Ishikawa (cell line): ENCODE measurements at regions not wholly inside any gene's neighbourhood (a gene's known extent, or its start where the extent isn't known, plus 50 kb on each side); places are given as distances from the start of the nearest gene placed in this dataset.

Experiments used
- CEBPB ChIP-seq: IDR thresholded peaks from 2 replicates; pipeline ENCODE4 v1.6.1; 2012
- CREB1 ChIP-seq: IDR thresholded peaks from 2 replicates; pipeline ENCODE4 v1.6.1; 2012; ENCODE audit warnings: low read depth
- EGR1 ChIP-seq: IDR thresholded peaks from 2 replicates; pipeline ENCODE4 v1.6.1; 2012
- EP300 ChIP-seq: IDR thresholded peaks from 2 replicates; pipeline ENCODE4 v1.6.1; 2012; ENCODE audit warnings: borderline replicate concordance
- FOXM1 ChIP-seq: IDR thresholded peaks from 2 replicates; pipeline ENCODE4 v1.6.1; 2012; ENCODE audit warnings: low read depth, borderline replicate concordance
- MAX ChIP-seq: IDR thresholded peaks from 2 replicates; pipeline ENCODE4 v1.6.1; 2012
- NFIC ChIP-seq: IDR thresholded peaks from 2 replicates; pipeline ENCODE4 v1.6.1; 2012
- RAD21 ChIP-seq: IDR thresholded peaks from 2 replicates; pipeline ENCODE4 v1.6.1; 2012; ENCODE audit warnings: low read depth
- REST ChIP-seq: IDR thresholded peaks from 2 replicates; pipeline ENCODE4 v1.6.1; 2012; ENCODE audit warnings: low read depth, mild to moderate bottlenecking
- TAF1 ChIP-seq: IDR thresholded peaks from 2 replicates; pipeline ENCODE4 v1.6.1; 2012; ENCODE audit warnings: low read depth, mild to moderate bottlenecking
- TCF12 ChIP-seq: IDR thresholded peaks from 2 replicates; pipeline ENCODE4 v1.6.1; 2012; ENCODE audit warnings: low read depth
- TEAD4 ChIP-seq: IDR thresholded peaks from 2 replicates; pipeline ENCODE4 v1.6.1; 2012
- USF1 ChIP-seq: IDR thresholded peaks from 2 replicates; pipeline ENCODE4 v1.6.1; 2012
- YY1 ChIP-seq: IDR thresholded peaks from 2 replicates; pipeline ENCODE4 v1.6.1; 2012; ENCODE audit warnings: low read depth
- ZBTB7A ChIP-seq: IDR thresholded peaks from 2 replicates; pipeline ENCODE4 v1.6.1; 2012; ENCODE audit warnings: low read depth

- TF ChIP-seq CEBPB (no peak), RAD21 (no peak), TAF1 (no peak), EP300 (no peak), NFIC (no peak), ZBTB7A (no peak), USF1 (no peak), TCF12 (no peak), FOXM1 (no peak), EGR1 (no peak), TEAD4 (no peak), CREB1 (no peak), REST (no peak), YY1 (no peak), MAX (no peak)
Observed at GRCh38 chr2:57907411-57907810, 139.2 kb upstream of the VRK2 start.

- no peak for TF ChIP-seq NFIC
- TF ChIP-seq ZBTB7A = no peak
- TF ChIP-seq REST = no peak
- no peak for TF ChIP-seq EGR1
- TF ChIP-seq TAF1 = no peak
- no peak for TF ChIP-seq FOXM1
- no peak for TF ChIP-seq USF1
- no peak for TF ChIP-seq MAX
- no peak for TF ChIP-seq RAD21
- TF ChIP-seq EP300 = no peak
- TF ChIP-seq YY1 = no peak
- no peak for TF ChIP-seq TEAD4
Observed at GRCh38 chr2:57908736-57909161, 137.9 kb upstream of the VRK2 start.

- TF ChIP-seq CEBPB (no peak), EGR1 (no peak), EP300 (no peak), CREB1 (no peak), REST (no peak), RAD21 (no peak), FOXM1 (no peak), USF1 (no peak), YY1 (no peak), NFIC (no peak), TAF1 (no peak), ZBTB7A (no peak), TCF12 (no peak), TEAD4 (no peak), MAX (no peak)
Observed at GRCh38 chr2:57918126-57918525, 128.5 kb upstream of the VRK2 start.

- no peak for TF ChIP-seq TAF1
- no peak for TF ChIP-seq TEAD4
- TF ChIP-seq NFIC = no peak
- TF ChIP-seq CREB1 = no peak
- TF ChIP-seq MAX = no peak
- TF ChIP-seq FOXM1 = no peak
- TF ChIP-seq TCF12 = no peak
- TF ChIP-seq REST = no peak
Observed at GRCh38 chr2:57920342-57920939, 126.2 kb upstream of the VRK2 start.
